Endodermal cell (in vitro differentiated cells): ENCODE measurements at regions not wholly inside any gene's neighbourhood (a gene's known extent, or its start where the extent isn't known, plus 50 kb on each side); places are given as distances from the start of the nearest gene placed in this dataset.

Source experiments
- DNase-seq: peaks from one replicate; pipeline ENCODE4 v3.0.0-alpha.2; 2017
- H3K27ac ChIP-seq: 2 replicates; pipeline ENCODE4 v1.5.1; 2013; ENCODE audit warnings: mild to moderate bottlenecking, low read depth, low read length, moderate library complexity
- H3K27me3 ChIP-seq: 2 replicates; pipeline ENCODE4 v1.6.1; 2013; ENCODE audit warnings: mild to moderate bottlenecking, low read length, moderate library complexity; ENCODE audit not compliant: insufficient read depth, control insufficient read depth, poor library complexity, severe bottlenecking
- H3K36me3 ChIP-seq: 2 replicates; pipeline ENCODE4 v1.7.0; 2013; ENCODE audit warnings: mild to moderate bottlenecking, low read length, moderate library complexity; ENCODE audit not compliant: control insufficient read depth, insufficient read depth
- H3K4me1 ChIP-seq: one replicate; pipeline ENCODE4 v1.7.0; 2013; ENCODE audit warnings: low read length; ENCODE audit not compliant: control insufficient read depth, insufficient read depth
- H3K4me3 ChIP-seq: 2 replicates; pipeline ENCODE4 v1.5.1; 2013; ENCODE audit warnings: mild to moderate bottlenecking, low read length, moderate library complexity
- H3K9ac ChIP-seq: 2 replicates; pipeline ENCODE4 v1.6.1; 2013; ENCODE audit warnings: mild to moderate bottlenecking, low read length, moderate library complexity; ENCODE audit not compliant: poor library complexity, severe bottlenecking; ENCODE audit errors: extremely low read depth
- H3K9me3 ChIP-seq: 2 replicates; pipeline ENCODE4 v1.6.1; 2013; ENCODE audit warnings: mild to moderate bottlenecking, low read length, moderate library complexity; ENCODE audit not compliant: control insufficient read depth
- H3K27ac Mint-ChIP-seq: 2 replicates; pipeline ENCODE4 v1.8.0; 2020; ENCODE audit warnings: mixed read lengths
- H3K27me3 Mint-ChIP-seq: 2 replicates; pipeline ENCODE4 v1.8.0; 2021; ENCODE audit warnings: mild to moderate bottlenecking, mixed read lengths; ENCODE audit not compliant: insufficient read depth
- H3K36me3 Mint-ChIP-seq: 2 replicates; pipeline ENCODE4 v1.8.0; 2020; ENCODE audit warnings: low read depth, mixed read lengths
- H3K4me1 Mint-ChIP-seq: 2 replicates; pipeline ENCODE4 v1.8.0; 2020; ENCODE audit warnings: mixed read lengths
- H3K4me3 Mint-ChIP-seq: 2 replicates; pipeline ENCODE4 v1.8.0; 2020; ENCODE audit warnings: mild to moderate bottlenecking, moderate library complexity, mixed read lengths
- H3K9me3 Mint-ChIP-seq: 2 replicates; pipeline ENCODE4 v1.8.0; 2020; ENCODE audit warnings: mild to moderate bottlenecking, mixed read lengths
- CTCF ChIP-seq: fragments of 200-600 bp; sonication (generic); conservative IDR thresholded peaks from 2 replicates; pipeline ENCODE4 v1.5.0; 2021; ENCODE audit warnings: antibody characterized with exemption, mild to moderate bottlenecking
- WGBS, 2 experiments: methylation state at CpG; one replicate each; pipeline versions ENCODE4 v1.1.5 to v1.1.7; 2013; ENCODE audit warnings: missing lambda C conversion rate in 2 of 2, mixed read lengths in 1 of 2; ENCODE audit not compliant: insufficient coverage in 1 of 2, insufficient read length in 1 of 2; 5-methylcytosine and 5-hydroxymethylcytosine counted together

- H3K36me3 Mint-ChIP-seq, result peaks cover 3% of the 10 kb centered on the region
- H3K4me1 ChIP-seq, result no peaks in the 10 kb centered on the region
- H3K27me3 Mint-ChIP-seq, result no peaks in the 10 kb centered on the region
- 65 to 79% methylated on average over 3 to 5 of the region's 5 CpGs for WGBS, 2 experiments
- H3K9ac ChIP-seq, result no peak overlapping the region
- peaks cover 32% of the 10 kb centered on the region for H3K9me3 ChIP-seq
- H3K4me3 Mint-ChIP-seq, result no peak overlapping the region
- no peak overlapping the region for H3K4me3 ChIP-seq
- H3K27me3 ChIP-seq, result no peaks in the 10 kb centered on the region
- no peak overlapping the region for H3K27ac ChIP-seq
- H3K36me3 ChIP-seq, result no peaks in the 10 kb centered on the region
- no peak for TF ChIP-seq CTCF
- no peaks in the 10 kb centered on the region for H3K4me1 Mint-ChIP-seq
- H3K27ac Mint-ChIP-seq, result no peak overlapping the region
- peaks cover 22% of the 10 kb centered on the region for H3K9me3 Mint-ChIP-seq
- no peak for DNase-seq
Observed at GRCh38 chr3:86537171-86537570, 453.8 kb downstream of the VGLL3 start.

GRCh38 chr3:86519819-86520218 is 471.1 kb downstream of the VGLL3 start:
- Mint-ChIP-seq H3K27ac (no peak overlapping the region), H3K4me3 (no peak overlapping the region), H3K4me1 (peaks cover 12% of the 10 kb centered on the region), H3K27me3 (no peaks in the 10 kb centered on the region), H3K36me3 (no peaks in the 10 kb centered on the region), H3K9me3 (no peaks in the 10 kb centered on the region)
- Histone ChIP-seq H3K27ac (no peak overlapping the region), H3K9ac (no peak overlapping the region), H3K9me3 (no peaks in the 10 kb centered on the region), H3K4me3 (no peak overlapping the region), H3K27me3 (no peaks in the 10 kb centered on the region), H3K36me3 (no peaks in the 10 kb centered on the region), H3K4me1 (peaks cover 2% of the 10 kb centered on the region)
- TF ChIP-seq CTCF, result no peak
- no CpG with 5 or more reads among the region's 1 CpG for WGBS, 2 experiments
- DNase-seq, result no peak

- Mint-ChIP-seq H3K4me3 (no peak overlapping the region), H3K4me1 (no peaks in the 10 kb centered on the region), H3K36me3 (no peaks in the 10 kb centered on the region), H3K27me3 (no peaks in the 10 kb centered on the region), H3K27ac (peak overlapping the region; percentile 74), H3K9me3 (peaks cover 4% of the 10 kb centered on the region)
- H3K4me3 ChIP-seq, result no peak overlapping the region
- H3K36me3 ChIP-seq, result no peaks in the 10 kb centered on the region
- H3K27me3 ChIP-seq, result no peaks in the 10 kb centered on the region
- H3K27ac ChIP-seq, result no peak overlapping the region
- no peak for DNase-seq
- H3K9me3 ChIP-seq, result no peaks in the 10 kb centered on the region
- no peak overlapping the region for H3K9ac ChIP-seq
- peaks cover 3% of the 10 kb centered on the region for H3K4me1 ChIP-seq
- no peak for TF ChIP-seq CTCF
- 92 to 100% methylated on average over 1 of the region's 1 CpG for WGBS, 2 experiments
Observed at GRCh38 chr3:86481636-86482035, 509.3 kb downstream of the VGLL3 start.
